GM19467 (cell line): ENCODE measurements at regions not wholly inside any gene's neighbourhood (a gene's known extent, or its start where the extent isn't known, plus 50 kb on each side); places are given as distances from the start of the nearest gene placed in this dataset.

Experiments
- ATAC-seq: cut with Tn5 transposase; IDR thresholded peaks from one replicate; pipeline ENCODE4 v1.9.1; 2021; ENCODE audit warnings: mild to moderate bottlenecking, moderate library complexity; ENCODE audit not compliant: unreplicated experiment

DNA sequence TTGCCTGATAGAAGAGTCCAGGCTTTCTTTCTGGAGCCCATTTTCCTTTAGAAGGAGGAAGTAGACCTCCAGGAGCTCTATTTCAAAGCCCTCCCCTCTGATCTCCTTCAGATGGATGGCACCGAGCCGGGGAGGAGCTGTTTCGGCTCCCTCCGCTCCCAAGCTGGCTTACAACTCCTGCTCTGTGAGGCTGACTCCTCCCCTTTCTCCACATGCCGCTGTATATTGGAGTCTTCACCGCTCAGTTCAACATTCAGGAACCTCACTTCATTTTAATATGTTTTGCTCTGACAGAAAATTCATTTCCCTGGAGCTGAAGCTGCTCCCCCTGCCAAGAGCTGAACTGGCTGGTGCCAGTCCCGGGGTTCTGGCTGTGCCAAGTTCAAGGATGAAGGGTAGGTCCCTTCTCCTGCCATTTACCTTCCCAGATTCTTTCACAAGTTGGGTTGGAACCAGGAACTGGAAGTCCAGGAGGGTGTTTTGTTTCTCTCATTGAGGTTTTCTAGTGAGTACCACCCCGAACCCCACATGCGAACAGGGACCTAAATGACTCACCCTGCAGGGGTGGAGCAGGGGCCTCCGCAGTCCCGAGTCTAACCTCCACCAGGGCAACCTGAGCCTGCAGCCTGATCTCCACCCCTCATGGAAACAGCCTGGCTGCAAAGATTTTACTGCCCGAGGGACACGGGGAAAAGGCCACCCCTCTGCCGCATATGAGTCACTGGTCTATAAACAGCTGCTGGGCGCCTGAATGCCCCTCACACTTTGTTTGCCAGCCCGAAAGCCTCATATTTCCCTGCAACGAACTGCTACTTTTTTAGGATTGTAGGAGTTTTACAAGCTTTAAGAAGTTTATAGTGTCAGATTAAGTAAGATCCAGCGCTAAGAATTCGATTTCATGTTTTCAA, 68.6 kb upstream of the FOXA2 start:
- no peak for ATAC-seq

DNA sequence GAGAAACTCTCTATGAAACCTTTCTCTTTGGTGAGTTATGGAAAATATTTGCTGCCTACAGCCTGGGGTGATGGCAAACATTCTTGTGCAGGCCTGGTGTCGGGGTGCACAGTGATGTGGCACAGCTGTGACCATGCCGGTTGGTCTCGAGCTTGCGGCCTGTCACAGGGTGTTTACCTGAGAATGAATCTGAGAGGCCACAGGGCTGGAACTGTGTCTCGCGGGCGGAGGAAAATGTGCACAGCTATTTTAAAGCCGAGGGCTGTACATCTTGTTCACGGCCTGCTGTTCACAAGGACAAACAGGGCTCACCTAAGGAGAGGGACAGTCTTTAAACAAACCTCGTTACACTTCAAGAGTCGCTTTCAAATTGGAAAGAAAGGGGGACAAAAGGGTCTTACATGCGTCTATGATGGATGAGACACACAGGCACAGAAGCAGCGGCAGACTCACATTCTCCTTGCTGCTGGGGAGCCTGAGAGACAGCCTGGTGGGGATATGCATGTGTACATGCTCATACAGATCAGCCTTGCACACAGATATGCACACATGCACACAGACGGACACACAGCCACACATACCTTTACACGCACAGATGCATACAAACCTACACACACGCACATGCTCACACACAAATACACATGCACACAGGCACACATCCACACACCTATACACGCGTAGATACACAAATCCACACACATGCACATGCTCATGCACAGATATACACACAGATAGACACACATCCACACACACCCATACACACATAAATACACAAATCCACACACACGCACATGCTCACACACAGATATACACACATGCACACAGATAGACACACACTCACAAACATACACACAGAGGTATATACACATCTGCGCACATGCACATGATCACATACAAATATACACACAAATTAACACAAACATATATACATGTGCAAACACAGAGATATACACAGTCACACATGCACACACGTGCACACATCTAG, 69.6 kb upstream of the FOXA2 start:
- ATAC-seq: no peak

DNA sequence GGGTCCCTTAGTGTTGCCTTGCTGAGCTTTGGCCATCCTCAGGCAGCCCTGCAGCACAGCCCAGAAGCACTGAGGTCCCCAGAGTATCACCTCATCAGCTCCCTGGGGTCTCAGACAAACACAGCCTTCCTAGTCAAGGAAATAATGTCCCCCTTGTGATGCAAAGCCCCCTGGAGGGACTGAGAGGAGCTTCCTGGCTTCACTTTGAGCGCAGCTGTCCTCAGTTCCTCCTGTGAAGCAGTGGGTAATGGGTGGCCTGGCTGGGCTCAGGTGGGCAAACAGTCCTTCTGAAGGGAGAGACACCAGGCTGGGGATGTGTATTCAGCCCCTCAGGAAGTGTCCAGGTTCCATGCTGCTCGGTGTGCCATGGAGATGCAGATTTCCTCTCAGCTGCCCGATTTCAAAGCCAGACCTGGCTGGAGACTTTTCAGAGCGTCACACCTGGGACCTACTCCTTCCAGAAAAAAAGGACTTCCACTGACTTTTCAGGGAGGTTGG, 79.2 kb upstream of the FOXA2 start:
- ATAC-seq: no peak

DNA sequence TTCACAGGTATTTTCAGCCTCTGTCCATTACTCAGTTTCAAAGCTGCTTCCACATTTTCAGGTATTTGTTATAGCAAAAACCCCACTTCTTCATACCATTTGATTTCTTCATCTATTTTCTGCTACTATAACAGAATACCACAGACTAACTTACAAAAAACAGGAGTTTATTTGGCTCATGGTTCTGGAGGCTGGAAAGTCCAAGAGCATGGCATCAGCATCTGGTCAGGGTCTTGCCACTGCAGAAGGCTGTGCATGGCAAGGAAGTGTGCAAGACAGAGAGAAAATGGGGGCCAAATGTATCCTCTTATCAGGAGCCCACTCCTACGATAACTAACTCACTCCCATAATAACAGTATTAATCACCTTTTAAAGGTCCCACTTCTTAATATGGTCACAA, 82.8 kb upstream of the FOXA2 start:
- no peak for ATAC-seq

DNA sequence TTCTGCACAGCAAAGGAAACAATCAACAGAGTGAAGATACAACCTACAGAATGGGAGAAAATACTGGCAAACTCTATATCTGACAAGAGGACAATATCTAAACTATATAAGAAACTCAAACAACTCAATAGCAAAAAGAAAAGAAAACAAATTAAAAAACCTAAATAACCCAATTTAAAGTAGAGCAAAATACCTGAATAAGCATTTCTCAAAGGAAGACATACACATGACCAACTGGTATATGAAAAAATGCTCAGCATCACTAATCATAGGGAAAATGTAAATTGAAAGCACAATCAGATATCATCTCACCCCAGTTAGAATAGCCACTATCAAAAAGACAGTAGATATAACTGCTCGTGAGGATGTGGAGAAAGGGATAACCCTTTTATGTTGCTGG, 87.8 kb upstream of the FOXA2 start:
- no peak for ATAC-seq

- no peak for ATAC-seq
Measured at GRCh38 chr20:22673467-22673866, 89.1 kb upstream of the FOXA2 start.

GRCh38 chr20:22675341-22675740, 91.0 kb upstream of the FOXA2 start:
- no peak for ATAC-seq

DNA sequence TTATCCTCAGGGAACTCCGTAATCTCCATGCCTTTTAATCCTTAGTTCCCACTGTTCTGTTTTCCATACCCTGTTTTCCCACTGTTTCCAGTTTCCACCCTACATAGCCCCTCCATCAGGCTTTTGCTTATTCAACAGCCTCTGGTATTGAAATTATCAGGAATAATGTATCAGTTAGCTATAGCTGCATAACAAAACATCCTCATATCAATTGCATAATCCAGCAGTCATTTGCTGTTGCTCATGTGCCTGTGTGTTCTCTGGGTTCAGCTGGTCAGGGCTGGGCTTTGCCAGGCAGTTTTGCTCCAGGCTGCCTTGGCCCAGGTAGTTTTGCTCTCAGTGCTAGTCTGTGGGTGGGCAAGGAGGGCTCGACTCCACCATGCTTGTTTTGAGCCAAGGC, 94.3 kb upstream of the FOXA2 start:
- ATAC-seq: no peak

- ATAC-seq: no peak
Measured at GRCh38 chr20:22679197-22679596, 94.8 kb upstream of the FOXA2 start.

GRCh38 chr20:22680031-22680740, 95.8 kb upstream of the FOXA2 start:
- ATAC-seq: no peak

DNA sequence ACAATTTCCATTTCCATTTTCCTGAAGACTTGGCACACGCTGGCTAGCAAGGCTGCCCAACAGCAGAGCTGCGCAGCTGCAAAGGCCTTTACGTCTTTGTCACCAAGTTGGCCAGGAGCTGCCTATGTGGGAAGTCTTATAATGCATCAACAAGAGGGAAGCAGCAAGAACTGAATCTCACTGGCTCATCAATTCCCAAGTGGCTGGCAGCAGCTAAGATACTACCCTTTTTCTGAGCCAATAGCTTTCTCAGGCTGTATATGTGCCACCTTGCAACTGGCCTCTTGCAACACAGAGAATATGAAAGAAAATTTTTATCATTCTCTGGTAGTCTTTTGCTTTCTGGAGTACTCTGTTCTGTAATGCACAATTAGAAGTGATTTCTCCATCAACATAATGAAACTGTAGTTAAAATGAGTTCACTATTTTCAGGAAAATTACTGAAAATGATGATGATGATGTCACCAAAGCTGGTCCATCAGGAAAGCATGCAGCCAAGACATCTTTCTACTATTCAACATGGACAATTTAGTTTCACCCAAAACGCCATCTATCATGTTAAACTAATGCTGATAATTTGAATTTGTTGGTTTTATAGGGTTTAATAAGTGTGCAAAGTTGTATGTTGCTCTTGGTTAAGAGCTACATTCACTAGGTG, 97.3 kb upstream of the FOXA2 start:
- ATAC-seq: no peak

DNA sequence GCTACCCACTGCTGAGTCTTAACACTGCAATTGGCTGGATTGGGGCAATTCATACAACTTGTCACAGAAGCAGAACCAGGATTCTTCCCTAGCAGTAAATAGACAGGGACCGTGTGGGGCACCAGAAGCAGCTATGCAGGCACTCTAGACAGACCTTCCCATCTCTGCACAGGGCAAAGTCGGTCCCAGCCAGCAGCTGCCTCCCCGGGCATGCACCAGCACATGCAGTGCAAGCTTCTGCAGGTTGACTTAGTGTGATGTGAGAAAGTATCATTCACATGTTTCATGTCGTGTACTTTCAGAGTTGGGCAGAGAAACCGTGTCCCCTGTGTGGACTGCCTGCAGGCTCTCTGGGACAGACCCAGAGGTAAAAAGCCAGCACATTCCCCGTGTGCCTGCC, 98.0 kb upstream of the FOXA2 start:
- ATAC-seq: no peak

- peak; percentile 83 for ATAC-seq
Measured at GRCh38 chr20:22684072-22684762, 99.8 kb upstream of the FOXA2 start.

DNA sequence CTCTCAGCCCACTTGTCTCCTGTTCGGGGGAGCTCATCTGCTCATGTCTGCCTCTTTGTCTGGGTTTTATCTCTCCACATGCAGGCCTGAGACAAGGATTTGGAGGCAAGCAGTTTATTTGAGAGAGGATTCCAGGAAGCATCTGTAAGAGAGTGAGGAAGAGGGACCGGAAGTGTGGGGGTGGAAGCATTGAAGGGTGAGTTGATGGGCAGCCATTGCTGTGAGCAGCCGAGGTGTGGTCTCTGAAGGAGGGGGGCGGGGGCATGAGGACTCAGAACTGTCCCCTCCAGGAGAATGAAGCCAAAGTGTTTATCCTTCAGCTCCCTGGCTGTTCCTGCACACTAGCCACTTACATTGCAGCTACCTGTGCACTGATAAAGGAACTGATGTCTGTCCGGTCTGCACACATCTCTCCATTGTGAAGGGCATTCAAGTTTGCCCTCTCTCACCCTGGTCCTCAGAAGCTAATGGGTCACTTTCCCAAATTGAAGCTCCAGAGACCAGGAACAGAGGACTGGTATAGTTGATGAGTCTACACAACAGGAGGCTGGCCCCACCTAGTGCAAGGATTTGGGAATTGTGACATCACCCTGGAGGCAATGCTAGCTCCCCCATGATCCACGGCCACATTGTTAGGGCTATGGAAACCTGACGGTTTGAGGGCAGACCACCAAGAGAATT, 100.5 kb upstream of the FOXA2 start:
- no peak for ATAC-seq

GRCh38 chr20:22686097-22686496, 101.7 kb upstream of the FOXA2 start:
- ATAC-seq: no peak

DNA sequence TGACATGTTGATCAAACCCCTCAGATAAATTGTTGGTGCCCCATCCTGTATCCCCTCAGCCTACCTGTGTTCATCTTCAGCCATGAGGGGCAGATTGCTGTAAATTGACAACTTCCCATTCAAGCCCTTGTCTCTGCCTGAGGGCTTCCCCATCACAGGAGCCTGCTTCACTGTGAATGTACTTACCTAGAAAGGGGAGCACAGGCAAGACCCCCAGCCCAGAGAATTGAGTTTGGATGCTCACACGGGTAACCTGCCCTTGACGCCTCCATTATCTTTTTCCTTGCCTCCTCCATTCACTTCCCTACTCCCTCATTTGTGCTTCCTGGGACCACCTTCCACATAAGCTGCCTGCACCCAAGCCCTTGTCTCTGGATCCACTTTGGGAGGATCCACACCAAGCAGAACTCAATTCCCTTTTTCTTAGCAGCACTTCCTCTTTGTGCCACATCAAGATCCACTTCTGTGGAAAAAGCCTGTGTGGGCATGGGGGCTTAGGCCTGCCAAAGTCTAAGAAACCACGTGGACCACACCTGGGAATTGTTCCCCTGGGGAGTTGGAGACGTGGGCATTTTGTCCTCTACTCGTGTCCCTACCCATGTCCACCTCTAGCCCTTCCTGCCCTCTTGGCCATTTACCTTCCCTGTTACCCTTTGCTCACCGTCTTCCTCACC, 103.4 kb upstream of the FOXA2 start:
- no peak for ATAC-seq

- no peak for ATAC-seq
Measured at GRCh38 chr20:22688485-22688884, 104.1 kb upstream of the FOXA2 start.

GRCh38 chr20:22689266-22689665, 104.9 kb upstream of the FOXA2 start:
- no peak for ATAC-seq

DNA sequence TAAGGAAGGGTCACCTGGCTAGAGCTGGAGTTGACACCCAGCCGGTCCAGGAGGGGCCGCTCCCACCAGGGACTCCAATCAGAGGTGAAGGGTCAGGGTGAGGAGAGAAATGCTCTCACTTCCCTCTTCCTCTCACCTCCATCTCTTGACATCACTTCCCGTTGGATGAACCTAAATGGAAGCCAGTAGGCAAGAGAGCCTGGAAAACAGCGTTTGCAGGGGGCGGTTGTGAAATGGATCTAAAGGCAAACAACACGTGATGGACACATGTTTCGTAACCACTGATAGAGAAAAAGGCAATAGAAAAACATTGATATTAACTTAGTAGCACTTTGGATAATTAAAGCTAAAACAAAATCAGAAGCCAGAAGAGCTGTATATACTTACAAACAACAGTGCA, 105.6 kb upstream of the FOXA2 start:
- no peak for ATAC-seq
